ENCODE measurements at regions not wholly inside any gene's neighbourhood (a gene's known extent, or its start where the extent isn't known, plus 50 kb on each side); places are given as distances from the start of the nearest gene placed in this dataset.

DNA sequence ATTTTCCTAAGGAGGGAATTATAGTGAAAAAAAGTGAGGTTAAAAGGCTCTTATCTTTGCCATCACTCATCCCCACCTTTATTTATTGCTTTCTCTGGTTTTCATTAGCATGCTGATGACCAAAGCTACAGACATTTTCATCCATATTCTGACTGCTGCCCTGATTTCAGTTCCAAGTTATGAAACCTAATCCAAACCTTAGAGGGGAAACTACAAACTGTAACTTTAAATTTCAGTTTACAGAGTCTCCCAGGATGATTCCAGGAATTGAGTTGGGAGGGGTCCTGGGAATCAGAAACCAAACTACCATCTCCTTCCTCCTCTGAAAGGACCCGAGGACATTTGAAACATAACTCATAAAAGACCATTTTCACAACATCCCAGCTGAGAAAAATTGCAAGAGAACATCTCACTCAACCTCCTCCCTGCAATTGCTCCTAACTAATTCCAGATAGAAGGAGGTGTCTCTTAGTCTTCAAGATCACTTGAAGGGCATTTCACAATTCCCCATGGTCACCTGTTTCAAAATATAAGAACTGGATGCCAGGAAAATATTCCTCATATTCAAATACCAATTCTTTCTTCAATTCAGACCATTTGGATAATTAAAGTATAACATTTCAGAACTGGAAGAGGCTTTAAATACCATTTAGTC, 520.6 kb downstream of the TNS1 start (continued):
- TF ChIP-seq, protein P1, sequence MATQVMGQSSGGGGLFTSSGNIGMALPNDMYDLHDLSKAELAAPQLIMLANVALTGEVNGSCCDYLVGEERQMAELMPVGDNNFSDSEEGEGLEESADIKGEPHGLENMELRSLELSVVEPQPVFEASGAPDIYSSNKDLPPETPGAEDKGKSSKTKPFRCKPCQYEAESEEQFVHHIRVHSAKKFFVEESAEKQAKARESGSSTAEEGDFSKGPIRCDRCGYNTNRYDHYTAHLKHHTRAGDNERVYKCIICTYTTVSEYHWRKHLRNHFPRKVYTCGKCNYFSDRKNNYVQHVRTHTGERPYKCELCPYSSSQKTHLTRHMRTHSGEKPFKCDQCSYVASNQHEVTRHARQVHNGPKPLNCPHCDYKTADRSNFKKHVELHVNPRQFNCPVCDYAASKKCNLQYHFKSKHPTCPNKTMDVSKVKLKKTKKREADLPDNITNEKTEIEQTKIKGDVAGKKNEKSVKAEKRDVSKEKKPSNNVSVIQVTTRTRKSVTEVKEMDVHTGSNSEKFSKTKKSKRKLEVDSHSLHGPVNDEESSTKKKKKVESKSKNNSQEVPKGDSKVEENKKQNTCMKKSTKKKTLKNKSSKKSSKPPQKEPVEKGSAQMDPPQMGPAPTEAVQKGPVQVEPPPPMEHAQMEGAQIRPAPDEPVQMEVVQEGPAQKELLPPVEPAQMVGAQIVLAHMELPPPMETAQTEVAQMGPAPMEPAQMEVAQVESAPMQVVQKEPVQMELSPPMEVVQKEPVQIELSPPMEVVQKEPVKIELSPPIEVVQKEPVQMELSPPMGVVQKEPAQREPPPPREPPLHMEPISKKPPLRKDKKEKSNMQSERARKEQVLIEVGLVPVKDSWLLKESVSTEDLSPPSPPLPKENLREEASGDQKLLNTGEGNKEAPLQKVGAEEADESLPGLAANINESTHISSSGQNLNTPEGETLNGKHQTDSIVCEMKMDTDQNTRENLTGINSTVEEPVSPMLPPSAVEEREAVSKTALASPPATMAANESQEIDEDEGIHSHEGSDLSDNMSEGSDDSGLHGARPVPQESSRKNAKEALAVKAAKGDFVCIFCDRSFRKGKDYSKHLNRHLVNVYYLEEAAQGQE (IDR thresholded peaks at IDR 0.05; ENCODE audit: low read depth, low read length) = no peak
- TF ChIP-seq ETV6 (conservative IDR thresholded peaks at IDR 0.05 in 1 of 2, IDR thresholded peaks at IDR 0.05 in 1 of 2; ENCODE audit: borderline replicate concordance in 1 of 2, low read depth in 1 of 2) = no peak
- no peak for TF ChIP-seq SP1 (IDR thresholded peaks at IDR 0.05; ENCODE audit: low read depth, low read length)

DNA sequence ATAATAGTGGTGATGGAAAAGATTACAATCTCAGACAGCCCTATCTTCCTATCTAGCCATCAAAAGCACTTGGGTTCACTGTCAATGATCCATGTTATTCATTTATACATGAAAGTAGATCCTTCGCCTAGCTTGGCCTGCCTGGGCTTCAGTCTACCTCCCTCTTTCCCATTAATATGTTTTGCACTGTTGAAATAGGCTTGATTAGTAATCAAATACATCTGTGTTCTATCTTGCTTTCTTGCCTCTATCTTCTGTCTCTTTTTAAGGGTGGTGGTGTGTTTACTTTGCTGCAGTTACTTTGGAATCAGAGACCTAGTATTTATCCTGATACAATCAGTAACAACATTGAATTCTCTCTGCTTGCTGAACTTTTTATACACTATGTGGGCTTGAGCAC, 521.2 kb downstream of the TNS1 start:
- CTCF ChIA-PET = no interaction called here
- Histone ChIP-seq H3K4me2 (ENCODE audit: control insufficient read depth, insufficient read depth) (no peak overlapping the region), H4K20me1 (ENCODE audit: control insufficient read depth, insufficient read depth) (no peaks in the 10 kb centered on the region), H3K4me3 (no peak overlapping the region), H3K4me1 (ENCODE audit: control insufficient read depth, insufficient read depth, low read length) (no peaks in the 10 kb centered on the region), H3K36me3 (ENCODE audit: control insufficient read depth in 2 of 2, insufficient read depth in 2 of 2, low read length in 1 of 2) (no peaks in the 10 kb centered on the region), H2AFZ (ENCODE audit: control insufficient read depth, low read depth, low read length) (no peak overlapping the region), H3K27ac (ENCODE audit: control insufficient read depth, insufficient read depth) (no peak overlapping the region), H3K9ac (ENCODE audit: control insufficient read depth, insufficient read depth, low read length) (no peak overlapping the region), H3K79me2 (ENCODE audit: control insufficient read depth, insufficient read depth, low read length) (no peaks in the 10 kb centered on the region), H3K9me3 (replicated peaks; ENCODE audit: control insufficient read depth, insufficient read depth, low read length) (no peaks in the 10 kb centered on the region; the same call in 2 of the 3 replicates), H3K27me3 (replicated peaks in 1 of 2; ENCODE audit: control insufficient read depth in 2 of 2, insufficient read depth in 2 of 2, low read length in 1 of 2) (no peaks in the 10 kb centered on the region)
- FAIRE-seq (no peak), ATAC-seq (no peak), DNase-seq (ENCODE audit: low read depth, low spot score) (no peak)
- RAD21 ChIA-PET (ENCODE audit: unreplicated experiment) = no interaction called here
- intact Hi-C loops (cut with micrococcal nuclease; ENCODE audit: unreplicated experiment) (no loop called here), in situ Hi-C loops (cut with MboI) (no loop called here)
- POLR2A ChIA-PET = no interaction called here
- BruUV-seq (replicated peaks) = no TSS peak
- WGBS (ENCODE audit: insufficient coverage, insufficient replicate concordance, low lambda C conversion rate, missing lambda C conversion rate) = 21% methylated on average over 1 of the region's 1 CpG
- SMC1A ChIA-PET (ENCODE audit: uncharacterized antibody, unreplicated experiment) = no interaction called here
- TF ChIP-seq, protein P2, sequence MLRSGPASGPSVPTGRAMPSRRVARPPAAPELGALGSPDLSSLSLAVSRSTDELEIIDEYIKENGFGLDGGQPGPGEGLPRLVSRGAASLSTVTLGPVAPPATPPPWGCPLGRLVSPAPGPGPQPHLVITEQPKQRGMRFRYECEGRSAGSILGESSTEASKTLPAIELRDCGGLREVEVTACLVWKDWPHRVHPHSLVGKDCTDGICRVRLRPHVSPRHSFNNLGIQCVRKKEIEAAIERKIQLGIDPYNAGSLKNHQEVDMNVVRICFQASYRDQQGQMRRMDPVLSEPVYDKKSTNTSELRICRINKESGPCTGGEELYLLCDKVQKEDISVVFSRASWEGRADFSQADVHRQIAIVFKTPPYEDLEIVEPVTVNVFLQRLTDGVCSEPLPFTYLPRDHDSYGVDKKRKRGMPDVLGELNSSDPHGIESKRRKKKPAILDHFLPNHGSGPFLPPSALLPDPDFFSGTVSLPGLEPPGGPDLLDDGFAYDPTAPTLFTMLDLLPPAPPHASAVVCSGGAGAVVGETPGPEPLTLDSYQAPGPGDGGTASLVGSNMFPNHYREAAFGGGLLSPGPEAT (IDR thresholded peaks at IDR 0.05; ENCODE audit: low read depth) = no peak
- no peak for TF ChIP-seq SREBF1 (IDR thresholded peaks at IDR 0.05; ENCODE audit: low read length)
- TF ChIP-seq CHD1 (IDR thresholded peaks at IDR 0.05; ENCODE audit: low read depth, low read length) = no peak
- no peak for TF ChIP-seq KLF5 (IDR thresholded peaks at IDR 0.05; ENCODE audit: partially characterized antibody)
- TF ChIP-seq, protein P3, sequence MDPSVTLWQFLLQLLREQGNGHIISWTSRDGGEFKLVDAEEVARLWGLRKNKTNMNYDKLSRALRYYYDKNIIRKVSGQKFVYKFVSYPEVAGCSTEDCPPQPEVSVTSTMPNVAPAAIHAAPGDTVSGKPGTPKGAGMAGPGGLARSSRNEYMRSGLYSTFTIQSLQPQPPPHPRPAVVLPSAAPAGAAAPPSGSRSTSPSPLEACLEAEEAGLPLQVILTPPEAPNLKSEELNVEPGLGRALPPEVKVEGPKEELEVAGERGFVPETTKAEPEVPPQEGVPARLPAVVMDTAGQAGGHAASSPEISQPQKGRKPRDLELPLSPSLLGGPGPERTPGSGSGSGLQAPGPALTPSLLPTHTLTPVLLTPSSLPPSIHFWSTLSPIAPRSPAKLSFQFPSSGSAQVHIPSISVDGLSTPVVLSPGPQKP (IDR thresholded peaks at IDR 0.05; ENCODE audit: low read depth, low read length) = no peak
- no peak for TF ChIP-seq RBBP5 (conservative IDR thresholded peaks at IDR 0.05)
- no peak for TF ChIP-seq PAX5 (IDR thresholded peaks at IDR 0.05; ENCODE audit: borderline replicate concordance, low read depth, low read length)
- no peak for TF ChIP-seq EED (IDR thresholded peaks at IDR 0.05; ENCODE audit: low read depth)
- TF ChIP-seq RCOR1 (conservative IDR thresholded peaks at IDR 0.05; ENCODE audit: low read depth, low read length) = no peak
- no peak for TF ChIP-seq NFIC (IDR thresholded peaks at IDR 0.05; ENCODE audit: low read depth, low read length)
- no peak for TF ChIP-seq ASH2L (IDR thresholded peaks at IDR 0.05; ENCODE audit: borderline replicate concordance, low read depth)
- no peak for TF ChIP-seq TCF12 (IDR thresholded peaks at IDR 0.05; ENCODE audit: low read depth, low read length)
- TF ChIP-seq STAT3 (IDR thresholded peaks at IDR 0.05; ENCODE audit: low read depth, low read length) = no peak
- TF ChIP-seq BACH1 (IDR thresholded peaks at IDR 0.05; ENCODE audit: borderline replicate concordance) = no peak
- TF ChIP-seq STAT1 (conservative IDR thresholded peaks at IDR 0.05) = no peak
- no peak for TF ChIP-seq CHD2 (IDR thresholded peaks at IDR 0.05; ENCODE audit: borderline replicate concordance, low read depth, low read length)

Data from GM12878 (cell line).